H1 (cell line): ENCODE measurements at regions not wholly inside any gene's neighbourhood (a gene's known extent, or its start where the extent isn't known, plus 50 kb on each side); places are given as distances from the start of the nearest gene placed in this dataset.

Experiments used
- BRCA1 ChIP-seq: IDR thresholded peaks from 2 replicates; pipeline ENCODE4 v1.6.1; 2012; ENCODE audit warnings: low read depth, low read length, improper control_type of control experiment
- CTCF ChIP-seq, 3 experiments: IDR thresholded peaks; 1 replicate in 2 of 3; 2 replicates in 1 of 3; pipeline versions ENCODE4 v1.5.1 to v1.6.1; 2011; ENCODE audit warnings: low read length in 3 of 3, mild to moderate bottlenecking in 3 of 3, inconsistent platforms in 2 of 3, low read depth in 1 of 3, moderate library complexity in 1 of 3; ENCODE audit not compliant: insufficient read depth in 1 of 3; ENCODE audit errors: control extremely low read depth in 1 of 3
- E2F6 ChIP-seq: IDR thresholded peaks from 2 replicates; pipeline ENCODE4 v1.6.1; 2012; ENCODE audit warnings: inconsistent platforms
- EP300 ChIP-seq, 2 experiments: IDR thresholded peaks; 1 replicate in 1 of 2; 2 replicates in 1 of 2; pipeline ENCODE4 v1.6.1; 2011 to 2012; ENCODE audit warnings: low read depth in 2 of 2, low read length in 2 of 2, mild to moderate bottlenecking in 2 of 2, borderline replicate concordance in 1 of 2, inconsistent platforms in 1 of 2, moderate library complexity in 1 of 2
- EZH2 ChIP-seq: fragments of 200-600 bp; sonication (generic); IDR thresholded peaks from 2 replicates; pipeline ENCODE4 v1.7.1; 2012; ENCODE audit warnings: low read depth, mild to moderate bottlenecking, moderate library complexity, low read length, inconsistent platforms; ENCODE audit not compliant: severe bottlenecking
- JUN ChIP-seq: IDR thresholded peaks from 2 replicates; pipeline ENCODE4 v1.6.1; 2011; ENCODE audit warnings: low read depth, mild to moderate bottlenecking, improper control_type of control experiment, low read length
- MAFK ChIP-seq: IDR thresholded peaks from 2 replicates; pipeline ENCODE4 v1.6.1; 2012; ENCODE audit warnings: low read depth, mild to moderate bottlenecking, improper control_type of control experiment, low read length
- MAX ChIP-seq: IDR thresholded peaks from 2 replicates; pipeline ENCODE4 v1.6.1; 2012; ENCODE audit warnings: inconsistent platforms
- POLR2AphosphoS5 ChIP-seq: IDR thresholded peaks from 2 replicates; pipeline ENCODE4 v1.6.1; 2011; ENCODE audit warnings: low read depth, low read length
- RAD21 ChIP-seq, 2 experiments: IDR thresholded peaks in 1 of 2; conservative IDR thresholded peaks in 1 of 2; 2 replicates each; pipeline ENCODE4 v1.6.1; 2011; ENCODE audit warnings: low read depth in 2 of 2, low read length in 2 of 2, improper control_type of control experiment in 1 of 2, inconsistent platforms in 1 of 2, mild to moderate bottlenecking in 1 of 2, moderate library complexity in 1 of 2
- TAF1 ChIP-seq: IDR thresholded peaks from 2 replicates; pipeline ENCODE4 v1.6.1; 2011; ENCODE audit warnings: mild to moderate bottlenecking, low read depth, low read length
- TAF7 ChIP-seq: optimal IDR thresholded peaks from 2 replicates; pipeline ENCODE3; 2011; ENCODE audit warnings: low read depth, mild to moderate bottlenecking, inconsistent platforms, low read length, moderate library complexity, borderline replicate concordance

DNA sequence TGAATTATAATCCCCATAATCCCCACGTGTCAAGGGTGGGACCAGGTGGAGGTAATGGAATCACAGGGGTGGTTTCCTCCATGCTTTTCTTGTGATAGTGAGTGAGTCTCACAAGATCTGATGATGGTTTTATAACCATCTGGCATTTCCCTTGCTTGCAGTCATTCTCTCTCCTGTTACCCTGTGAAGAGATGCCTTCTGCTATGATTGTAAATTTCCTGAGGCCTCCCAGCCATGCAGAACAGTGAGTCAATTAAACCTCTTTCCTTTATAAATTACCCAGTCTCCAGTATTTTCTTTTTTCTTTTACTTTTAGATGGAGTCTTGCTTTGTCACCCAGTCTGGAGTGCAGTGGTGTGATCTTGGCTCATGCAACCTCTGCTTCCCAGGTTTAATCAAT lies 182.7 kb upstream of the SEMA6A start:
- TF ChIP-seq RAD21 (IDR thresholded peaks at IDR 0.05 in 1 of 2, conservative IDR thresholded peaks at IDR 0.05 in 1 of 2; ENCODE audit: low read depth in 2 of 2, low read length in 2 of 2) = no peak
- no peak for TF ChIP-seq MAFK
- no peak for TF ChIP-seq JUN
- no peak for TF ChIP-seq EP300 (IDR thresholded peaks at IDR 0.05; ENCODE audit: borderline replicate concordance in 1 of 2, low read depth in 2 of 2, low read length in 2 of 2)
- no peak for TF ChIP-seq TAF7
- TF ChIP-seq EZH2 = no peak
- no peak for TF ChIP-seq MAX
- no peak for TF ChIP-seq POLR2AphosphoS5
- no peak for TF ChIP-seq CTCF (IDR thresholded peaks at IDR 0.05; ENCODE audit: control extremely low read depth in 1 of 3, insufficient read depth in 1 of 3, low read depth in 1 of 3, low read length in 3 of 3)
- TF ChIP-seq E2F6 = no peak
- TF ChIP-seq BRCA1 = no peak
- no peak for TF ChIP-seq TAF1
